ENCODE measurements at regions not wholly inside any gene's neighbourhood (a gene's known extent, or its start where the extent isn't known, plus 50 kb on each side); places are given as distances from the start of the nearest gene placed in this dataset.

GRCh38 chr4:130125467-130125866, 1029.5 kb downstream of the C4orf33 start:
- Mint-ChIP-seq H3K9me3 (ENCODE audit: low read depth) (peaks cover 7% of the 10 kb centered on the region), H3K4me1 (ENCODE audit: low read depth) (no peaks in the 10 kb centered on the region), H3K36me3 (ENCODE audit: low read depth) (no peaks in the 10 kb centered on the region), H3K4me3 (ENCODE audit: unreplicated experiment) (no peak overlapping the region), H3K27me3 (ENCODE audit: low read depth) (no peaks in the 10 kb centered on the region), H3K27ac (ENCODE audit: unreplicated experiment) (no peak overlapping the region)
- DNase-seq (ENCODE audit: low spot score): no peak
- TF ChIP-seq CTCF (IDR thresholded peaks at IDR 0.05): no peak

GRCh38 chr4:130127297-130127696, 1031.3 kb downstream of the C4orf33 start:
- no peak for TF ChIP-seq CTCF (IDR thresholded peaks at IDR 0.05)
- Mint-ChIP-seq H3K27me3 (ENCODE audit: low read depth) (no peaks in the 10 kb centered on the region), H3K4me3 (ENCODE audit: unreplicated experiment) (no peak overlapping the region), H3K27ac (ENCODE audit: unreplicated experiment) (no peak overlapping the region), H3K9me3 (ENCODE audit: low read depth) (peaks cover 7% of the 10 kb centered on the region), H3K36me3 (ENCODE audit: low read depth) (no peaks in the 10 kb centered on the region), H3K4me1 (ENCODE audit: low read depth) (no peaks in the 10 kb centered on the region)
- no peak for DNase-seq (ENCODE audit: low spot score)

GRCh38 chr4:130131536-130131935, 1035.6 kb downstream of the C4orf33 start:
- Mint-ChIP-seq H3K36me3 (ENCODE audit: low read depth) (peaks cover 3% of the 10 kb centered on the region), H3K27me3 (ENCODE audit: low read depth) (no peaks in the 10 kb centered on the region), H3K27ac (ENCODE audit: unreplicated experiment) (no peak overlapping the region), H3K4me3 (ENCODE audit: unreplicated experiment) (no peak overlapping the region), H3K9me3 (ENCODE audit: low read depth) (peaks cover 38% of the 10 kb centered on the region), H3K4me1 (ENCODE audit: low read depth) (no peaks in the 10 kb centered on the region)
- DNase-seq (ENCODE audit: low spot score): no peak
- no peak for TF ChIP-seq CTCF (IDR thresholded peaks at IDR 0.05)

- no peak for TF ChIP-seq CTCF (IDR thresholded peaks at IDR 0.05)
- H3K4me1 Mint-ChIP-seq (ENCODE audit: low read depth): no peaks in the 10 kb centered on the region
- no peaks in the 10 kb centered on the region for H3K36me3 Mint-ChIP-seq (ENCODE audit: low read depth)
- H3K9me3 Mint-ChIP-seq (ENCODE audit: low read depth): no peaks in the 10 kb centered on the region
- no peak overlapping the region for H3K27ac Mint-ChIP-seq (ENCODE audit: unreplicated experiment)
- H3K27me3 Mint-ChIP-seq (ENCODE audit: low read depth): peaks cover 3% of the 10 kb centered on the region
- no peak for DNase-seq (ENCODE audit: low spot score)
- H3K4me3 Mint-ChIP-seq (ENCODE audit: unreplicated experiment): no peak overlapping the region
Observed at GRCh38 chr4:130141651-130142050, 1045.7 kb downstream of the C4orf33 start.

GRCh38 chr4:130143656-130144055, 1047.7 kb downstream of the C4orf33 start:
- DNase-seq (ENCODE audit: low spot score): no peak
- Mint-ChIP-seq H3K36me3 (ENCODE audit: low read depth) (no peaks in the 10 kb centered on the region), H3K27ac (ENCODE audit: unreplicated experiment) (no peak overlapping the region), H3K4me3 (ENCODE audit: unreplicated experiment) (no peak overlapping the region), H3K4me1 (ENCODE audit: low read depth) (no peaks in the 10 kb centered on the region), H3K9me3 (ENCODE audit: low read depth) (no peaks in the 10 kb centered on the region), H3K27me3 (ENCODE audit: low read depth) (no peaks in the 10 kb centered on the region)
- no peak for TF ChIP-seq CTCF (IDR thresholded peaks at IDR 0.05)

All from chondrocyte (in vitro differentiated cells).